ENCODE measurements at regions not wholly inside any gene's neighbourhood (a gene's known extent, or its start where the extent isn't known, plus 50 kb on each side); places are given as distances from the start of the nearest gene placed in this dataset.

- TF ChIP-seq CTCF (IDR thresholded peaks at IDR 0.05) (peak in 1 of 6 experiments; percentile 12), POLR2A (IDR thresholded peaks at IDR 0.05) (no peak)
Measured at GRCh38 chr9:78115073-78115472, 83.5 kb upstream of the GNAQ start.

Measured in adrenal gland (tissue), 5 donors.